HEK293 (cell line): ENCODE measurements at regions not wholly inside any gene's neighbourhood (a gene's known extent, or its start where the extent isn't known, plus 50 kb on each side); places are given as distances from the start of the nearest gene placed in this dataset.

Experiments used
- CTCF ChIA-PET: fragments of 350-600 bp; formaldehyde crosslinking; extraction: SDS; loops from one replicate; lab custom pipeline; 2021; ENCODE audit warnings: antibody characterized with exemption; lab: Yijun Ruan, JAX
- POLR2A ChIA-PET: fragments of 300-600 bp; formaldehyde crosslinking; extraction: SDS; loops from one replicate; lab custom pipeline; 2020; ENCODE audit warnings: antibody characterized with exemption, inconsistent platforms; lab: Yijun Ruan, JAX
- H3K27ac ChIP-seq: fragments of 200-500 bp; sonication (Bioruptor generic); 2 replicates; pipeline ENCODE4 v1.5.1; 2014; ENCODE audit warnings: low read depth, low read length, control low read depth, inconsistent platforms; ENCODE audit errors: extremely low read depth
- H3K36me3 ChIP-seq, 2 experiments: fragments of 200-500 bp in 1 of 2; sonication (Bioruptor generic) in 1 of 2; 1 replicate in 1 of 2; 2 replicates in 1 of 2; pipeline ENCODE4 v1.5.1; 2014 to 2017; ENCODE audit warnings: inconsistent platforms in 2 of 2, low read length in 2 of 2; ENCODE audit not compliant: control insufficient read depth in 2 of 2, insufficient read depth in 1 of 2
- H3K4me1 ChIP-seq: fragments of 200-500 bp; sonication (Bioruptor generic); 2 replicates; pipeline ENCODE4 v1.5.1; 2014; ENCODE audit warnings: mild to moderate bottlenecking, low read length, inconsistent platforms; ENCODE audit not compliant: control insufficient read depth, insufficient read depth
- H3K4me3 ChIP-seq: 2 replicates; pipeline ENCODE4 v1.5.1; 2011; ENCODE audit warnings: low read depth, mild to moderate bottlenecking, control low read depth, low read length, moderate library complexity
- H3K9me3 ChIP-seq: fragments of 200-500 bp; sonication (Bioruptor generic); 2 replicates; pipeline ENCODE4 v1.5.1; 2014; ENCODE audit warnings: low read depth, low read length, inconsistent platforms; ENCODE audit not compliant: control insufficient read depth, insufficient read depth
- KLF10 ChIP-seq: fragments of 450-650 bp; IDR thresholded peaks from 2 replicates; pipeline ENCODE4 v1.5.1; 2018; ENCODE audit warnings: missing biosample characterization, mild to moderate bottlenecking, missing genetic modification characterization
- TRIM28 ChIP-seq: IDR thresholded peaks from 2 replicates; pipeline ENCODE4 v1.6.1; 2011; ENCODE audit warnings: low read length, control low read depth, borderline replicate concordance
- ZEB2 ChIP-seq: fragments of 450-650 bp; formaldehyde crosslinking; IDR thresholded peaks from 2 replicates; pipeline ENCODE4 v1.5.1; 2016; ENCODE audit warnings: missing biosample characterization, missing genetic modification characterization
- ZFHX2 ChIP-seq: fragments of 450-650 bp; formaldehyde crosslinking; conservative IDR thresholded peaks from 2 replicates; pipeline ENCODE4 v1.5.1; 2016; ENCODE audit warnings: missing biosample characterization, missing genetic modification characterization
- ZNF16 ChIP-seq: fragments of 450-650 bp; formaldehyde crosslinking; IDR thresholded peaks from 2 replicates; pipeline ENCODE4 v1.5.1; 2016; ENCODE audit warnings: low read depth, missing biosample characterization, missing genetic modification characterization
- ZNF558 ChIP-seq: fragments of 450-650 bp; formaldehyde crosslinking; IDR thresholded peaks from 2 replicates; pipeline ENCODE4 v1.5.1; 2016; ENCODE audit warnings: missing biosample characterization, missing genetic modification characterization
- ZNF639 ChIP-seq: fragments of 450-650 bp; formaldehyde crosslinking; IDR thresholded peaks from 2 replicates; pipeline ENCODE4 v1.5.1; 2016; ENCODE audit warnings: missing biosample characterization, missing genetic modification characterization
- ZNF660 ChIP-seq: fragments of 450-650 bp; IDR thresholded peaks from 2 replicates; pipeline ENCODE4 v1.5.1; 2018; ENCODE audit warnings: missing biosample characterization, mild to moderate bottlenecking, missing genetic modification characterization
- ZNF768 ChIP-seq: fragments of 450-650 bp; formaldehyde crosslinking; IDR thresholded peaks from 2 replicates; pipeline ENCODE4 v1.5.1; 2018; ENCODE audit warnings: missing biosample characterization, mild to moderate bottlenecking, missing genetic modification characterization
- ZNF776 ChIP-seq: fragments of 450-650 bp; formaldehyde crosslinking; IDR thresholded peaks from 2 replicates; pipeline ENCODE4 v1.5.0; 2017; ENCODE audit warnings: missing biosample characterization, missing genetic modification characterization, borderline replicate concordance
- TF ChIP-seq, protein P1 (sequence below): fragments of 450-650 bp; formaldehyde crosslinking; IDR thresholded peaks from 2 replicates; pipeline ENCODE4 v1.5.1; 2016; ENCODE audit warnings: missing biosample characterization, missing genetic modification characterization
- TF ChIP-seq, protein P2 (sequence below): fragments of 450-650 bp; formaldehyde crosslinking; IDR thresholded peaks from 2 replicates; pipeline ENCODE4 v1.5.1; 2016; ENCODE audit warnings: missing biosample characterization, missing genetic modification characterization, borderline replicate concordance

DNA sequence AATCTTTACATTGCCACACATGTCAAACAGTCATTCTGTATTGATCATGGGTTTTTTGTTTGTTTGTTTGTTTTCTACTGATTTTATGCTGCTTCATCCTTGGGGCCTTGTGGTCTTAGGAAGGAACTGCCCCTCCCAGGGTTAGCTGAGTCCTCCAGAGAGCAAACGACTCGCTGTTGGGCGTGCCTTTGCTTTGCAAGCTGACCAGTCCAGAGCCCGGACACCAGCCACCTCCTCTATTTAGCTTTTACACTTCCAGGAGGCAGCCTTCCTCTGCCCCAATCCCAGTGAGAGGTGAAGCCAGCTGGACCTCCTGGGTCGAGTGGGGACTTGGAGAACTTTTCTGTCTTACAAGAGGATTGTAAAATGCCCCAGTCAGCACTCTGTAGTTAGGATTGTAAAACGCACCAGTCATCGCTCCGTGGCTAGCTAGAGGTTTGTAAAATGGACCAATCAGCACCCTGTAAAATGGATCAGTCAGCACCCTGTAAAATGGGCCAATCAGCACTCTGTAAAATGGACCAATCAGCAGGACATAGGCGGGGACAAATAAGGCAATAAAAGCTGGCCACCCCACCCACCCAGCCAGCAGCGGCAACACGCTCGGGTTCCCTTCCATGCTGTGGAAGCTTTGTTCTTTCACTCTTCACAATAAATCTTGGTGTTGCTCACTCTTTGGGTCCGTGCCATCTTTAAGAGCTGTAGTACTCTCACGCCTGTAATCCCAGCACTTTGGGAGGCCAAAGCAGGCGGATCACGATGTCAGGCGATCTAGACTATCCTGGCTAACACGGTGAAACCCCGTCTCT is 154.4 kb downstream of the ERCC6L2 start:
- Histone ChIP-seq H3K4me1 (peaks cover 10% of the 10 kb centered on the region), H3K9me3 (no peaks in the 10 kb centered on the region), H3K36me3 (no peaks in the 10 kb centered on the region; a peak in 1 of 3 replicates), H3K27ac (no peak overlapping the region), H3K4me3 (no peak overlapping the region)
- ChIA-PET CTCF (interaction anchor here (0.6 kb wide), 2 partner anchors 194 to 243 kb away, joined by 3 read pairs; no protein-coding TSS in a partner anchor), POLR2A (interaction anchor here (0.7 kb wide), 1 partner anchor 937 kb away, joined by 4 read pairs; no protein-coding TSS in a partner anchor)
- TF ChIP-seq, protein P1, sequence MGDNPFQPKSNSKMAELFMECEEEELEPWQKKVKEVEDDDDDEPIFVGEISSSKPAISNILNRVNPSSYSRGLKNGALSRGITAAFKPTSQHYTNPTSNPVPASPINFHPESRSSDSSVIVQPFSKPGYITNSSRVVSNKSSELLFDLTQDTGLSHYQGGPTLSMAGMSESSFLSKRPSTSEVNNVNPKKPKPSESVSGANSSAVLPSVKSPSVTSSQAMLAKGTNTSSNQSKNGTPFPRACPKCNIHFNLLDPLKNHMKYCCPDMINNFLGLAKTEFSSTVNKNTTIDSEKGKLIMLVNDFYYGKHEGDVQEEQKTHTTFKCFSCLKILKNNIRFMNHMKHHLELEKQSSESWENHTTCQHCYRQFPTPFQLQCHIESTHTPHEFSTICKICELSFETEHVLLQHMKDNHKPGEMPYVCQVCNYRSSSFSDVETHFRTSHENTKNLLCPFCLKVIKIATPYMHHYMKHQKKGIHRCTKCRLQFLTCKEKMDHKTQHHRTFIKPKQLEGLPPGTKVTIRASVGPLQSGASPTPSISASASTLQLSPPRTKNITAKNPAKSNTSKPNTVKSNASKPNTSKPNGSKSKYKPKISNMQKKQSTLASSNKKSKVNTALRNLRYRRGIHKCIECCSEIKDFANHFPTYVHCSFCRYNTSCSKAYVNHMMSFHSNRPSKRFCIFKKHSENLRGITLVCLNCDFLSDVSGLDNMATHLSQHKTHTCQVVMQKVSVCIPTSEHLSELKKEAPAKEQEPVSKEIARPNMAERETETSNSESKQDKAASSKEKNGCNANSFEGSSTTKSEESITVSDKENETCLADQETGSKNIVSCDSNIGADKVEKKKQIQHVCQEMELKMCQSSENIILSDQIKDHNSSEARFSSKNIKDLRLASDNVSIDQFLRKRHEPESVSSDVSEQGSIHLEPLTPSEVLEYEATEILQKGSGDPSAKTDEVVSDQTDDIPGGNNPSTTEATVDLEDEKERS (tag by site-specific recombination) = no peak
- TF ChIP-seq ZNF660 (tag by site-specific recombination) (no peak), ZNF639 (tag by site-specific recombination) (no peak), KLF10 (tag by site-specific recombination) (no peak), ZEB2 (tag by site-specific recombination) (no peak), ZNF16 (no peak), ZNF558 (tag by site-specific recombination) (no peak), ZNF776 (no peak), TRIM28 (no peak)

DNA sequence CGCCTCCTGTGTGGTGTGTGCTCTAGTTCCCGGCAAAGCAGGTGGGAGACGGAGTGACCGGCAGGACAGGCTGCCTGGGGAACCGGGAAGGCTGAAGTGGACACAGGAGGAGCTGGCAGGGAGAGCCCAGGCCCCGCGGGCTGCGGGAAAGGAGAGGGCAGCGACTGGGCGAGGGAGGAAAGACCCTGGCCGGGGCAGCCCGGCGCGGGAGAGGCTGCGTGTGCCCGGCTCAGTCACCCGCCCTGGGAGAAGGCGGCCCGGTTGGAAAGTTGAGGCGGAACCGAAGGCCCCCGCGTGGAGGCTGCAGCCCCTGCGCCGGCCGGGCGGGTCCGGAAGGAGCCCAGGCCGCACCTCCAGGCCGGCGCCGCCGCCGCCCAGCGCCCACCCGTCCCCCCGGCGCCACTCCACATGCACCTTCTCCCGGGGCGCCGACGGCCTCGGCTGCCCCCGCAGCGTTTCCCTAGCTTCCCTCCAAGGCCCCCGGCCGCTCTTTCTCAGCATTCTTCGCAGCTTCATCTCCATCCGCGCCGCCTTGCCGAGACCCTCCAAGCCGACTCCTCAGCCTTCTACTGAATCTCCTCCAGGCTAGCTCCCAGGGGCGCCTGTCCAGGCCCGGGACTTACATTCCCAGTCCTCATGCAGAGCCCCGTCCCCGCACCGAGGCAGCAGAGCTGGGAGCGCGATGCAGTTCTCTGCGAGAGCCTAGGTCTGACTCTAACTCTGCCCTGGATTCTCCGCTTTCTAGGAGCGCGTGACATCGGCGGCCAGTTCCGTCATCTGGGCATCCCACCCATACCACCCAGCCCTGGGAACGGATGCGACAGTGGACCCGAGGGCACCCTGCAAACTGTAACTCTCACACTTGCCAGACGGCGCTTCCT is 152.0 kb downstream of the ERCC6L2 start:
- ChIA-PET POLR2A (no interaction called here), CTCF (no interaction called here)
- TF ChIP-seq ZNF768 (tag by site-specific recombination) = no peak
- no peak for TF ChIP-seq ZNF776
- no peak for TF ChIP-seq ZFHX2
- TF ChIP-seq, protein P2, sequence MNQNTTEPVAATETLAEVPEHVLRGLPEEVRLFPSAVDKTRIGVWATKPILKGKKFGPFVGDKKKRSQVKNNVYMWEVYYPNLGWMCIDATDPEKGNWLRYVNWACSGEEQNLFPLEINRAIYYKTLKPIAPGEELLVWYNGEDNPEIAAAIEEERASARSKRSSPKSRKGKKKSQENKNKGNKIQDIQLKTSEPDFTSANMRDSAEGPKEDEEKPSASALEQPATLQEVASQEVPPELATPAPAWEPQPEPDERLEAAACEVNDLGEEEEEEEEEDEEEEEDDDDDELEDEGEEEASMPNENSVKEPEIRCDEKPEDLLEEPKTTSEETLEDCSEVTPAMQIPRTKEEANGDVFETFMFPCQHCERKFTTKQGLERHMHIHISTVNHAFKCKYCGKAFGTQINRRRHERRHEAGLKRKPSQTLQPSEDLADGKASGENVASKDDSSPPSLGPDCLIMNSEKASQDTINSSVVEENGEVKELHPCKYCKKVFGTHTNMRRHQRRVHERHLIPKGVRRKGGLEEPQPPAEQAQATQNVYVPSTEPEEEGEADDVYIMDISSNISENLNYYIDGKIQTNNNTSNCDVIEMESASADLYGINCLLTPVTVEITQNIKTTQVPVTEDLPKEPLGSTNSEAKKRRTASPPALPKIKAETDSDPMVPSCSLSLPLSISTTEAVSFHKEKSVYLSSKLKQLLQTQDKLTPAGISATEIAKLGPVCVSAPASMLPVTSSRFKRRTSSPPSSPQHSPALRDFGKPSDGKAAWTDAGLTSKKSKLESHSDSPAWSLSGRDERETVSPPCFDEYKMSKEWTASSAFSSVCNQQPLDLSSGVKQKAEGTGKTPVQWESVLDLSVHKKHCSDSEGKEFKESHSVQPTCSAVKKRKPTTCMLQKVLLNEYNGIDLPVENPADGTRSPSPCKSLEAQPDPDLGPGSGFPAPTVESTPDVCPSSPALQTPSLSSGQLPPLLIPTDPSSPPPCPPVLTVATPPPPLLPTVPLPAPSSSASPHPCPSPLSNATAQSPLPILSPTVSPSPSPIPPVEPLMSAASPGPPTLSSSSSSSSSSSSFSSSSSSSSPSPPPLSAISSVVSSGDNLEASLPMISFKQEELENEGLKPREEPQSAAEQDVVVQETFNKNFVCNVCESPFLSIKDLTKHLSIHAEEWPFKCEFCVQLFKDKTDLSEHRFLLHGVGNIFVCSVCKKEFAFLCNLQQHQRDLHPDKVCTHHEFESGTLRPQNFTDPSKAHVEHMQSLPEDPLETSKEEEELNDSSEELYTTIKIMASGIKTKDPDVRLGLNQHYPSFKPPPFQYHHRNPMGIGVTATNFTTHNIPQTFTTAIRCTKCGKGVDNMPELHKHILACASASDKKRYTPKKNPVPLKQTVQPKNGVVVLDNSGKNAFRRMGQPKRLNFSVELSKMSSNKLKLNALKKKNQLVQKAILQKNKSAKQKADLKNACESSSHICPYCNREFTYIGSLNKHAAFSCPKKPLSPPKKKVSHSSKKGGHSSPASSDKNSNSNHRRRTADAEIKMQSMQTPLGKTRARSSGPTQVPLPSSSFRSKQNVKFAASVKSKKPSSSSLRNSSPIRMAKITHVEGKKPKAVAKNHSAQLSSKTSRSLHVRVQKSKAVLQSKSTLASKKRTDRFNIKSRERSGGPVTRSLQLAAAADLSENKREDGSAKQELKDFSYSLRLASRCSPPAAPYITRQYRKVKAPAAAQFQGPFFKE = no peak
- no peaks in the 10 kb centered on the region for H3K9me3 ChIP-seq
- H3K36me3 ChIP-seq = no peaks in the 10 kb centered on the region; a peak in 1 of 3 replicates
- H3K27ac ChIP-seq = no peak overlapping the region
- peaks cover 10% of the 10 kb centered on the region for H3K4me1 ChIP-seq
- no peak overlapping the region for H3K4me3 ChIP-seq
